ENCODE measurements at regions not wholly inside any gene's neighbourhood (a gene's known extent, or its start where the extent isn't known, plus 50 kb on each side); places are given as distances from the start of the nearest gene placed in this dataset.
"Not testable (repeated sequence)": the region's sequence is repeated elsewhere in the genome, so short reads cannot be mapped to it uniquely, and the experiment has no call there.

GRCh38 chr12:30166006-30166795 is 382.5 kb upstream of the TMTC1 start:
- DNase-seq (ENCODE audit: low read depth in 1 of 2, low spot score in 1 of 2): no peak
- in situ Hi-C loops (cut with HindIII; ENCODE audit: low pct_unique_long_range_greater_than_20kb, low sequenced_read_pairs): no loop called here
- TF ChIP-seq JUND (IDR thresholded peaks at IDR 0.05; ENCODE audit: low read depth): no peak

- DNase-seq (ENCODE audit: low read depth in 1 of 2, low spot score in 1 of 2): no peak
- TF ChIP-seq JUND (IDR thresholded peaks at IDR 0.05; ENCODE audit: low read depth): no peak
- in situ Hi-C loops (cut with HindIII; ENCODE audit: low pct_unique_long_range_greater_than_20kb, low sequenced_read_pairs): no loop called here
Observed at GRCh38 chr12:30164382-30165318, 380.9 kb upstream of the TMTC1 start.

- in situ Hi-C loops (cut with HindIII; ENCODE audit: low pct_unique_long_range_greater_than_20kb, low sequenced_read_pairs); DNase-seq (ENCODE audit: low read depth in 1 of 2, low spot score in 1 of 2): not testable (repeated sequence)
Observed at GRCh38 chr12:30156833-30157232, 373.1 kb upstream of the TMTC1 start.

GRCh38 chr12:30155001-30155730 is 371.4 kb upstream of the TMTC1 start:
- in situ Hi-C loops (cut with HindIII; ENCODE audit: low pct_unique_long_range_greater_than_20kb, low sequenced_read_pairs): no loop called here
- DNase-seq (ENCODE audit: low read depth in 1 of 2, low spot score in 1 of 2): no peak
- TF ChIP-seq JUND (IDR thresholded peaks at IDR 0.05; ENCODE audit: low read depth): no peak

GRCh38 chr12:30153981-30154380 is 370.2 kb upstream of the TMTC1 start:
- in situ Hi-C loops (cut with HindIII; ENCODE audit: low pct_unique_long_range_greater_than_20kb, low sequenced_read_pairs): no loop called here
- no peak for TF ChIP-seq JUND (IDR thresholded peaks at IDR 0.05; ENCODE audit: low read depth)

GRCh38 chr12:30152705-30153104 is 369.0 kb upstream of the TMTC1 start:
- no peak for DNase-seq (ENCODE audit: low read depth in 1 of 2, low spot score in 1 of 2)
- in situ Hi-C loops (cut with HindIII; ENCODE audit: low pct_unique_long_range_greater_than_20kb, low sequenced_read_pairs): no loop called here
- no peak for TF ChIP-seq JUND (IDR thresholded peaks at IDR 0.05; ENCODE audit: low read depth)

More at GRCh38 chr12:30153981-30154380, 370.2 kb upstream of the TMTC1 start:
- DNase-seq (ENCODE audit: low read depth in 1 of 2, low spot score in 1 of 2): no peak

- in situ Hi-C loops (cut with HindIII; ENCODE audit: low pct_unique_long_range_greater_than_20kb, low sequenced_read_pairs): no loop called here
- TF ChIP-seq JUND (IDR thresholded peaks at IDR 0.05; ENCODE audit: low read depth): no peak
- DNase-seq (ENCODE audit: low read depth in 1 of 2, low spot score in 1 of 2): no peak
Observed at GRCh38 chr12:30151831-30152230, 368.1 kb upstream of the TMTC1 start.

GRCh38 chr12:30146561-30146960 is 362.8 kb upstream of the TMTC1 start:
- DNase-seq (ENCODE audit: low read depth in 1 of 2, low spot score in 1 of 2): no peak
- in situ Hi-C loops (cut with HindIII; ENCODE audit: low pct_unique_long_range_greater_than_20kb, low sequenced_read_pairs): no loop called here
- no peak for TF ChIP-seq JUND (IDR thresholded peaks at IDR 0.05; ENCODE audit: low read depth)

- TF ChIP-seq JUND (IDR thresholded peaks at IDR 0.05; ENCODE audit: low read depth): no peak
- DNase-seq (ENCODE audit: low read depth in 1 of 2, low spot score in 1 of 2): no peak
- in situ Hi-C loops (cut with HindIII; ENCODE audit: low pct_unique_long_range_greater_than_20kb, low sequenced_read_pairs): no loop called here
Observed at GRCh38 chr12:30145684-30146032, 361.9 kb upstream of the TMTC1 start.

- no peak for TF ChIP-seq JUND (IDR thresholded peaks at IDR 0.05; ENCODE audit: low read depth)
- in situ Hi-C loops (cut with HindIII; ENCODE audit: low pct_unique_long_range_greater_than_20kb, low sequenced_read_pairs): no loop called here
- DNase-seq (ENCODE audit: low read depth in 1 of 2, low spot score in 1 of 2): no peak
Observed at GRCh38 chr12:30144777-30145683, 361.3 kb upstream of the TMTC1 start.

- in situ Hi-C loops (cut with HindIII; ENCODE audit: low pct_unique_long_range_greater_than_20kb, low sequenced_read_pairs): no loop called here
- TF ChIP-seq JUND (IDR thresholded peaks at IDR 0.05; ENCODE audit: low read depth): no peak
- DNase-seq (ENCODE audit: low read depth in 1 of 2, low spot score in 1 of 2): no peak
Observed at GRCh38 chr12:30142301-30142700, 358.6 kb upstream of the TMTC1 start.

- TF ChIP-seq JUND (IDR thresholded peaks at IDR 0.05; ENCODE audit: low read depth): no peak
- in situ Hi-C loops (cut with HindIII; ENCODE audit: low pct_unique_long_range_greater_than_20kb, low sequenced_read_pairs): no loop called here
- no peak for DNase-seq (ENCODE audit: low read depth in 1 of 2, low spot score in 1 of 2)
Observed at GRCh38 chr12:30138483-30138882, 354.7 kb upstream of the TMTC1 start.
